NCI-H524 (cell line): ENCODE measurements at regions not wholly inside any gene's neighbourhood (a gene's known extent, or its start where the extent isn't known, plus 50 kb on each side); places are given as distances from the start of the nearest gene placed in this dataset.

Experiments
- DNase-seq, 2 experiments: peaks; one replicate each; lab custom pipeline; 2025; lab: John Stamatoyannopoulos, UW

- DNase-seq = no peak
Measured at GRCh38 chr3:88209356-88209755, 59.6 kb downstream of the C3orf38 start.

- no peak for DNase-seq
Measured at GRCh38 chr3:88211096-88211890, 61.5 kb downstream of the C3orf38 start.

- DNase-seq = peak; percentile 42 to 80
Measured at GRCh38 chr3:88219138-88219792, 69.5 kb downstream of the C3orf38 start.

GRCh38 chr3:88220126-88220525 is 70.4 kb downstream of the C3orf38 start:
- DNase-seq = no peak

- DNase-seq = no peak
Measured at GRCh38 chr3:88221726-88222125, 72.0 kb downstream of the C3orf38 start.

GRCh38 chr3:88222343-88222742 is 72.6 kb downstream of the C3orf38 start:
- DNase-seq = peak in 1 of 2 experiments; percentile 11

- DNase-seq = no peak
Measured at GRCh38 chr3:88225326-88226008, 75.7 kb downstream of the C3orf38 start.

- no peak for DNase-seq
Measured at GRCh38 chr3:88226910-88227309, 77.2 kb downstream of the C3orf38 start.

GRCh38 chr3:88230638-88231037 is 80.9 kb downstream of the C3orf38 start:
- DNase-seq = no peak

GRCh38 chr3:88231207-88231606 is 81.4 kb downstream of the C3orf38 start:
- no peak for DNase-seq

- no peak for DNase-seq
Measured at GRCh38 chr3:88231632-88232031, 81.9 kb downstream of the C3orf38 start.

- DNase-seq = no peak
Measured at GRCh38 chr3:88235102-88235501, 85.3 kb downstream of the C3orf38 start.

- no peak for DNase-seq
Measured at GRCh38 chr3:88239870-88240269, 90.1 kb downstream of the C3orf38 start.

- DNase-seq = no peak
Measured at GRCh38 chr3:88248658-88249057, 98.9 kb downstream of the C3orf38 start.

GRCh38 chr3:88259045-88259444 is 109.3 kb downstream of the C3orf38 start:
- no peak for DNase-seq

- DNase-seq = no peak
Measured at GRCh38 chr3:88262527-88262926, 112.8 kb downstream of the C3orf38 start.

GRCh38 chr3:88263417-88264100 is 113.8 kb downstream of the C3orf38 start:
- peak in 1 of 2 experiments; percentile 26 for DNase-seq

GRCh38 chr3:88267441-88267840 is 117.7 kb downstream of the C3orf38 start:
- no peak for DNase-seq

- peak; percentile 9 to 68 for DNase-seq
Measured at GRCh38 chr3:88267847-88268246, 118.1 kb downstream of the C3orf38 start.

- no peak for DNase-seq
Measured at GRCh38 chr3:88280326-88280725, 130.6 kb downstream of the C3orf38 start.

GRCh38 chr3:88282528-88283241 is 132.9 kb downstream of the C3orf38 start:
- no peak for DNase-seq

GRCh38 chr3:88283242-88283592 is 133.5 kb downstream of the C3orf38 start:
- no peak for DNase-seq
